COLO668 (cell line): ENCODE measurements at regions not wholly inside any gene's neighbourhood (a gene's known extent, or its start where the extent isn't known, plus 50 kb on each side); places are given as distances from the start of the nearest gene placed in this dataset.
"Not testable (repeated sequence)": the region's sequence is repeated elsewhere in the genome, so short reads cannot be mapped to it uniquely, and the experiment has no call there.

Source experiments
- DNase-seq: peaks from one replicate; lab custom pipeline; 2025; ENCODE audit not compliant: unreplicated experiment; lab: John Stamatoyannopoulos, UW

GRCh38 chr1:87980494-87980893, 651.8 kb downstream of the LMO4 start:
- DNase-seq, result no peak

- DNase-seq, result no peak
Observed at GRCh38 chr1:87981386-87981785, 652.7 kb downstream of the LMO4 start.

GRCh38 chr1:87981810-87982209, 653.1 kb downstream of the LMO4 start:
- no peak for DNase-seq

GRCh38 chr1:87983841-87984240, 655.2 kb downstream of the LMO4 start:
- no peak for DNase-seq

GRCh38 chr1:87985071-87985470, 656.4 kb downstream of the LMO4 start:
- DNase-seq, result no peak

- no peak for DNase-seq
Observed at GRCh38 chr1:87986130-87986866, 657.6 kb downstream of the LMO4 start.

- no peak for DNase-seq
Observed at GRCh38 chr1:87989346-87989745, 660.7 kb downstream of the LMO4 start.

- DNase-seq, result not testable (repeated sequence)
Observed at GRCh38 chr1:87992536-87992935, 663.9 kb downstream of the LMO4 start.

GRCh38 chr1:87993051-87993450, 664.4 kb downstream of the LMO4 start:
- DNase-seq, result no peak

GRCh38 chr1:87999852-88000251, 671.2 kb downstream of the LMO4 start:
- DNase-seq, result no peak

GRCh38 chr1:88001460-88001859, 672.8 kb downstream of the LMO4 start:
- DNase-seq, result no peak

GRCh38 chr1:88003255-88003654, 674.6 kb downstream of the LMO4 start:
- DNase-seq, result no peak

- no peak for DNase-seq
Observed at GRCh38 chr1:88009916-88010315, 674.2 kb upstream of the PKN2 start.

- DNase-seq, result no peak
Observed at GRCh38 chr1:88013485-88013884, 670.6 kb upstream of the PKN2 start.

- no peak for DNase-seq
Observed at GRCh38 chr1:88014131-88014530, 669.9 kb upstream of the PKN2 start.

GRCh38 chr1:88016947-88017346, 667.1 kb upstream of the PKN2 start:
- no peak for DNase-seq

- no peak for DNase-seq
Observed at GRCh38 chr1:88021529-88021928, 662.5 kb upstream of the PKN2 start.

- no peak for DNase-seq
Observed at GRCh38 chr1:88022516-88022915, 661.6 kb upstream of the PKN2 start.

- no peak for DNase-seq
Observed at GRCh38 chr1:88029142-88029541, 654.9 kb upstream of the PKN2 start.

GRCh38 chr1:88029899-88030298, 654.2 kb upstream of the PKN2 start:
- no peak for DNase-seq

GRCh38 chr1:88035578-88035977, 648.5 kb upstream of the PKN2 start:
- DNase-seq, result no peak

- no peak for DNase-seq
Observed at GRCh38 chr1:88036345-88037014, 647.6 kb upstream of the PKN2 start.

GRCh38 chr1:88039240-88039639, 644.8 kb upstream of the PKN2 start:
- no peak for DNase-seq
